ENCODE measurements at regions not wholly inside any gene's neighbourhood (a gene's known extent, or its start where the extent isn't known, plus 50 kb on each side); places are given as distances from the start of the nearest gene placed in this dataset.

GRCh38 chr1:43065616-43066399 lies 106.3 kb downstream of the EBNA1BP2 start:
- TF ChIP-seq CTCF (IDR thresholded peaks at IDR 0.05; ENCODE audit: insufficient read depth, low read depth, low read length) = no peak
- no peak for TF ChIP-seq EZH2 (IDR thresholded peaks at IDR 0.05; ENCODE audit: insufficient read depth, low read length)
